ENCODE measurements at regions not wholly inside any gene's neighbourhood (a gene's known extent, or its start where the extent isn't known, plus 50 kb on each side); places are given as distances from the start of the nearest gene placed in this dataset.

DNA sequence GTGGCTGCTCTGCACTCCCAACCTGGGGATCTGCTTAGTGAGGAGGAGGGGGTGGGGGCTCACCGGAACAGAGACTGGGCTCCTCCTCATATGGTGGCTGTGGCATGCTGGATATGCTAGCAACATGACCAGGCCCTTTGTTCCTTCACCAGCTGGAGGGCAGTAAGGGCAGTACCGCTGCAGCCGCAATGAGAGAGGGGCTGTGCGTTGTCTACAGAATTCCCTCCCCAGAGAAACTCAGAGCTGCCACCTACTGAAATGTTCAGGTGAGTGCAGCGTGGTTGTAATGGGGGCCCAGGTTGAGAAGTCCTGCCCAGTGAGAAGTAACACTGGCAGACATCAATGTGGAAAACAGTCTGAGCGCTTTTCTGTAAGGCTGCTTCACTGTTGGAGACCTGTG, 1211.9 kb upstream of the NXPH2 start:
- no peaks in the 10 kb centered on the region for H3K79me2 ChIP-seq (ENCODE audit: insufficient read depth, low read depth)
- no peaks in the 10 kb centered on the region for H4K20me1 ChIP-seq (ENCODE audit: insufficient read depth)
- no peaks in the 10 kb centered on the region for H3K4me1 ChIP-seq (ENCODE audit: low read depth, poor library complexity, severe bottlenecking)
- no peak overlapping the region for H3K9ac ChIP-seq
- no peak overlapping the region for H2AFZ ChIP-seq (ENCODE audit: low read depth)
- TF ChIP-seq, protein P1, sequence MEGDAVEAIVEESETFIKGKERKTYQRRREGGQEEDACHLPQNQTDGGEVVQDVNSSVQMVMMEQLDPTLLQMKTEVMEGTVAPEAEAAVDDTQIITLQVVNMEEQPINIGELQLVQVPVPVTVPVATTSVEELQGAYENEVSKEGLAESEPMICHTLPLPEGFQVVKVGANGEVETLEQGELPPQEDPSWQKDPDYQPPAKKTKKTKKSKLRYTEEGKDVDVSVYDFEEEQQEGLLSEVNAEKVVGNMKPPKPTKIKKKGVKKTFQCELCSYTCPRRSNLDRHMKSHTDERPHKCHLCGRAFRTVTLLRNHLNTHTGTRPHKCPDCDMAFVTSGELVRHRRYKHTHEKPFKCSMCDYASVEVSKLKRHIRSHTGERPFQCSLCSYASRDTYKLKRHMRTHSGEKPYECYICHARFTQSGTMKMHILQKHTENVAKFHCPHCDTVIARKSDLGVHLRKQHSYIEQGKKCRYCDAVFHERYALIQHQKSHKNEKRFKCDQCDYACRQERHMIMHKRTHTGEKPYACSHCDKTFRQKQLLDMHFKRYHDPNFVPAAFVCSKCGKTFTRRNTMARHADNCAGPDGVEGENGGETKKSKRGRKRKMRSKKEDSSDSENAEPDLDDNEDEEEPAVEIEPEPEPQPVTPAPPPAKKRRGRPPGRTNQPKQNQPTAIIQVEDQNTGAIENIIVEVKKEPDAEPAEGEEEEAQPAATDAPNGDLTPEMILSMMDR (conservative IDR thresholded peaks at IDR 0.05; ENCODE audit: low read depth, low read length), result no peak
- no peak overlapping the region for H3K27ac ChIP-seq
- no peaks in the 10 kb centered on the region for H3K36me3 ChIP-seq (ENCODE audit: insufficient read depth)
- no peaks in the 10 kb centered on the region for H3K27me3 ChIP-seq (ENCODE audit: insufficient read depth, low read depth)
- no peak overlapping the region for H3K4me2 ChIP-seq
- H3K4me3 ChIP-seq (IDR thresholded peaks at IDR 0.05; ENCODE audit: insufficient read depth, low read depth, low read length), result no peak overlapping the region

DNA sequence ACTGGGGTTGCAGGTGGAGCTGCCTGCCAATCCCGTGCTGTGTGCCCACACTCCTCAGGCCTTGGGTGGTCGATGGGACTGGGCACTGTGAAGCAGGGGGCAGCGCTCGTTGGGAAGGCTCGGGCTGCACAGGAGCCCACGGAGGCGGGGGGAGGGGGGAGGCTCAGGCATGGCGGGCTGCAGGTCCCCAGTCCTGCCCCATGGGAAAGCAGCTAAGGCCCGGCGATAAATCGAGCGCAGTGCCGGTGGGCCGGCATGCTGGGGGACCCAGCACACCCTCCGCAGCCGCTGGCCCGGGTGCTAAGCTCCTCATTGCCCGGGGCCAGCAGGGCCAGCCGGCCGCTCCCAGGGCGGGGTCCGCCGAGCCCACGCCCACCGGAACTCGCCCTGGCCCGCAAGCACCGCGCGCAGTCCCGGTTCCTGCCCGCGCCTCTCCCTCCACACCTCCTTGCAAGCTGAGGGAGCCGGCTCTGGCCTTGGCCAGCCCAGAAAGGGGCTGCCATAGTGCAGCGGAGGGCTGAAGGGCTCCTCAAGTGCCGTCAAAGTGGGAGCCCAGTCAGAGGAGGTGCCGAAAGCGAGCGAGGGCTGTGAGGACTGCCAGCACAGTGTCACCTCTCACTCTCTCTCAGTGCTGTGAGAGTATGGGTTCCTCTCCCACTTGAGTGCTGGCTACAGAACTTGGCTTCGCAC, 1210.6 kb upstream of the NXPH2 start:
- Histone ChIP-seq H3K9ac (no peak overlapping the region), H3K4me2 (no peak overlapping the region), H3K4me1 (ENCODE audit: low read depth, poor library complexity, severe bottlenecking) (no peaks in the 10 kb centered on the region), H3K27me3 (ENCODE audit: insufficient read depth, low read depth) (no peaks in the 10 kb centered on the region), H3K79me2 (ENCODE audit: insufficient read depth, low read depth) (no peaks in the 10 kb centered on the region), H3K36me3 (ENCODE audit: insufficient read depth) (no peaks in the 10 kb centered on the region), H4K20me1 (ENCODE audit: insufficient read depth) (no peaks in the 10 kb centered on the region), H3K27ac (no peak overlapping the region), H2AFZ (ENCODE audit: low read depth) (no peak overlapping the region), H3K4me3 (IDR thresholded peaks at IDR 0.05; ENCODE audit: insufficient read depth, low read depth, low read length) (no peak overlapping the region)
- TF ChIP-seq, protein P1 (conservative IDR thresholded peaks at IDR 0.05; ENCODE audit: low read depth, low read length), result no peak

DNA sequence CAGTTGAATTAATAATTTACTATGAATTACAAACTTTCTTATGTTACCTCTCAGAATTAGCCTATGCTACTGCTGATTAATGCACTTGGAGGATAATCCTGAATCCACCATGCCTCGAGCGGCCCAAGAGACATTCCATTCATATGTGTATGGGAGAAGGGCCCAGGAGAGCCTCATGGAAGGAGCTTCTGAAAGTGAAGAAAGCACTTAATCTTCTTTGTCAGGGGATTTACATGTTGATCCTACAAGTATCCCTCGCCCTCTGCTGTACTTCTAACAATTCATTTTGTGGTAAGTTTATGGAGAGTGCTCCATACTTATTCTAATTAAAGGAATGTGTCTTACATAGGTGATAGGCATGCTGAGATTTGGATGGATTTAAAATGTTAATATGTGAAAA, 1189.1 kb upstream of the NXPH2 start:
- H3K79me2 ChIP-seq (ENCODE audit: insufficient read depth, low read depth), result no peaks in the 10 kb centered on the region
- H3K27ac ChIP-seq, result no peak overlapping the region
- no peak overlapping the region for H3K4me2 ChIP-seq
- TF ChIP-seq, protein P1 (conservative IDR thresholded peaks at IDR 0.05; ENCODE audit: low read depth, low read length), result no peak
- no peaks in the 10 kb centered on the region for H3K27me3 ChIP-seq (ENCODE audit: insufficient read depth, low read depth)
- H3K36me3 ChIP-seq (ENCODE audit: insufficient read depth), result no peaks in the 10 kb centered on the region
- H3K4me1 ChIP-seq (ENCODE audit: low read depth, poor library complexity, severe bottlenecking), result no peaks in the 10 kb centered on the region
- no peak overlapping the region for H3K4me3 ChIP-seq (IDR thresholded peaks at IDR 0.05; ENCODE audit: insufficient read depth, low read depth, low read length)
- no peaks in the 10 kb centered on the region for H4K20me1 ChIP-seq (ENCODE audit: insufficient read depth)
- no peak overlapping the region for H3K9ac ChIP-seq
- no peak overlapping the region for H2AFZ ChIP-seq (ENCODE audit: low read depth)

DNA sequence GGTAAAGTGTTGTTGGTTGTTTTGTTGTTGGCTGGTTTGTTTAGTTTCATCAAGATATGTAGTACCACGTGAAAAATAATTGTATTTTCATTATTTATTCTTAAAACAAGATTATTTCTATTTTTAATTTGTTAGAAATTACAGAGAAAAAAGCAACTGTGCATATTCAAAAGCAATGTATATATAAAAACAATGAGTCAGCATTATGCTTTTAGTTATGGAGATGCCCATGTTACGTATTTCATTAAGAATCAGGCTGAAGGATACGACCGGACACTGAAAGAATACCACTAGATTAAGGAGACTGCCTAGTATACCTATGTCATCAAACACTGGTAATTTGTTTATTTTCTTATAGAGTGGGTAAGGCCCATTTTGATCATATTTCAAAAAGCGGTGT, 1188.4 kb upstream of the NXPH2 start:
- H3K79me2 ChIP-seq (ENCODE audit: insufficient read depth, low read depth), result no peaks in the 10 kb centered on the region
- no peak overlapping the region for H3K27ac ChIP-seq
- no peaks in the 10 kb centered on the region for H4K20me1 ChIP-seq (ENCODE audit: insufficient read depth)
- H3K36me3 ChIP-seq (ENCODE audit: insufficient read depth), result no peaks in the 10 kb centered on the region
- no peak overlapping the region for H3K4me2 ChIP-seq
- H2AFZ ChIP-seq (ENCODE audit: low read depth), result no peak overlapping the region
- H3K4me1 ChIP-seq (ENCODE audit: low read depth, poor library complexity, severe bottlenecking), result no peaks in the 10 kb centered on the region
- TF ChIP-seq, protein P1 (conservative IDR thresholded peaks at IDR 0.05; ENCODE audit: low read depth, low read length), result no peak
- no peaks in the 10 kb centered on the region for H3K27me3 ChIP-seq (ENCODE audit: insufficient read depth, low read depth)
- no peak overlapping the region for H3K9ac ChIP-seq
- no peak overlapping the region for H3K4me3 ChIP-seq (IDR thresholded peaks at IDR 0.05; ENCODE audit: insufficient read depth, low read depth, low read length)
